Spleen (tissue), 11 donors: ENCODE measurements at regions not wholly inside any gene's neighbourhood (a gene's known extent, or its start where the extent isn't known, plus 50 kb on each side); places are given as distances from the start of the nearest gene placed in this dataset.
A peak's percentile ranks its signal among the peaks of the same experiment; 100 is the strongest.

ENCODE experiments used
- DNase-seq: peaks from one replicate; pipeline ENCODE4 v3.0.0-alpha.2; 2020
- H3K27ac ChIP-seq, 8 donors: fragments of 200-600 bp; sonication (generic) in 7 of 8; 1 replicate in 4 of 8; 2 replicates in 4 of 8; pipeline versions ENCODE4 v1.5.0 to v1.8.0; 2016 to 2021; ENCODE audit warnings: inconsistent platforms in 4 of 8, mild to moderate bottlenecking in 4 of 8, moderate library complexity in 1 of 8
- H3K27me3 ChIP-seq, 7 donors: fragments of 200-600 bp; sonication (generic) in 6 of 7; replicated peaks in 1 of 7; 1 replicate in 4 of 7; 2 replicates in 3 of 7; pipeline versions ENCODE4 v1.5.0 to v1.8.0; 2016 to 2021; ENCODE audit warnings: inconsistent platforms in 3 of 7, mild to moderate bottlenecking in 1 of 7
- H3K36me3 ChIP-seq, 6 donors: fragments of 200-600 bp; sonication (generic) in 5 of 6; 1 replicate in 4 of 6; 2 replicates in 2 of 6; pipeline versions ENCODE4 v1.5.0 to v1.8.0; 2016 to 2021; ENCODE audit warnings: inconsistent platforms in 2 of 6
- H3K4me1 ChIP-seq, 6 donors: fragments of 200-600 bp; sonication (generic) in 5 of 6; 1 replicate in 3 of 6; 2 replicates in 3 of 6; pipeline versions ENCODE4 v1.5.0 to v1.8.0; 2016 to 2021; ENCODE audit warnings: inconsistent platforms in 3 of 6
- H3K4me3 ChIP-seq, 8 donors: fragments of 200-600 bp; sonication (generic) in 7 of 8; 1 replicate in 4 of 8; 2 replicates in 4 of 8; pipeline versions ENCODE4 v1.5.0 to v1.8.0; 2016 to 2021; ENCODE audit warnings: inconsistent platforms in 4 of 8, mild to moderate bottlenecking in 4 of 8, moderate library complexity in 2 of 8
- H3K9me3 ChIP-seq, 8 donors: fragments of 200-600 bp; sonication (generic) in 7 of 8; 1 replicate in 4 of 8; 2 replicates in 4 of 8; pipeline versions ENCODE4 v1.5.0 to v1.8.0; 2016 to 2021; ENCODE audit warnings: inconsistent platforms in 4 of 8
- POLR2A ChIP-seq, 3 donors: fragments of 450-650 bp; IDR thresholded peaks; one replicate each; pipeline ENCODE4 v1.5.1; 2017; ENCODE audit warnings: antibody characterized with exemption in 3 of 3, mild to moderate bottlenecking in 1 of 3
- POLR2AphosphoS5 ChIP-seq, 3 donors: sonication (generic); formaldehyde crosslinking; IDR thresholded peaks; one replicate each; pipeline ENCODE4 v1.5.1; 2017; ENCODE audit warnings: antibody characterized with exemption in 3 of 3
- WGBS, 5 donors: extraction: QIAGEN DNeasy Blood & Tissue Kit in 3 of 5; methylation state at CpG; one replicate each; pipeline versions ENCODE4 v1.1.5 to v1.1.7; 2013 to 2018; 5-methylcytosine and 5-hydroxymethylcytosine counted together
- intact Hi-C: fragments of 100-400 bp; cut with DNase I; formaldehyde crosslinking; loops from one replicate; pipeline ENCODE4 v1.15.0; 2023; ENCODE audit warnings: low total_unique reads
- TF ChIP-seq, protein P1 (sequence below), 11 experiments: fragments of 200-600 bp in 7 of 11; fragments of 450-650 bp in 4 of 11; sonication (generic) in 4 of 11; IDR thresholded peaks in 8 of 11; conservative IDR thresholded peaks in 3 of 11; 1 replicate in 7 of 11; 2 replicates in 4 of 11; pipeline versions ENCODE4 v1.4.0 to v1.8.0; 2016 to 2021; ENCODE audit warnings: antibody characterized with exemption in 11 of 11, inconsistent platforms in 4 of 11, mild to moderate bottlenecking in 1 of 11
- donor health status: healthy with polysubstance abuse.
- donor health status: DM: no; HTN: no; CAD: no; lungs with moderate emphysema.
- donor health status: DM: no; HTN: no; CAD: no.
- donor health status: Bipolar disorder and iron deficiency.
- donor health status: healthy.
- donor health status: DM: no; HTN: no; CAD: no.
- donor health status: DM: yes; HTN: yes; CAD: no.

DNA sequence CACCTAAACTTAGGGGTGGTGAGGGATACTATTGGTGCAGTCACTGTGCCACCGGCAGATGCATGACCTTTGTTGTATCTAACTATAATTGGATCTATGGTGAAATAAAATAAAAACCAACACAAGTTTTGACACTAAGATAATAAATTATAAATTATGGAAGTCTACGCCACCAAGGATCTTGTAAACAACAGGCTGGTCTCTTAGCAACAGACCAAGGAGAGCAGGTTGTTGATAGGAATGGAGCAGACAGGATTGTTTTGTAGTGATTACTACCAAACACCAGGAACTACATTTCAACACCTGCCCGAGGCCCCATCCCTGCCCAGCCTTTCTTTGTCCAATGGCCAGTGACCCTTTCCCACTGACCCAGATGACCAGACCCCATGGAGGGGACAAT is 1178.0 kb downstream of the VRK1 start:
- Histone ChIP-seq H3K9me3 (no peaks in the 10 kb centered on the region), H3K4me3 (peak overlapping the region in 2 of 8 donors; percentile 2 to 15), H3K36me3 (no peaks in the 10 kb centered on the region), H3K4me1 (peaks cover 0 to 28% (median 4%) of the 10 kb centered on the region in 6 donors), H3K27ac (peak overlapping the region in 5 of 8 donors; percentile 32 to 83 (median 79)), H3K27me3 (no peaks in the 10 kb centered on the region)
- 77 to 85% (median 81%) methylated on average over 3 of the region's 3 CpGs for WGBS, 5 donors
- TF ChIP-seq POLR2A (IDR thresholded peaks at IDR 0.05) (no peak), POLR2AphosphoS5 (IDR thresholded peaks at IDR 0.05) (no peak)
- TF ChIP-seq, protein P1, sequence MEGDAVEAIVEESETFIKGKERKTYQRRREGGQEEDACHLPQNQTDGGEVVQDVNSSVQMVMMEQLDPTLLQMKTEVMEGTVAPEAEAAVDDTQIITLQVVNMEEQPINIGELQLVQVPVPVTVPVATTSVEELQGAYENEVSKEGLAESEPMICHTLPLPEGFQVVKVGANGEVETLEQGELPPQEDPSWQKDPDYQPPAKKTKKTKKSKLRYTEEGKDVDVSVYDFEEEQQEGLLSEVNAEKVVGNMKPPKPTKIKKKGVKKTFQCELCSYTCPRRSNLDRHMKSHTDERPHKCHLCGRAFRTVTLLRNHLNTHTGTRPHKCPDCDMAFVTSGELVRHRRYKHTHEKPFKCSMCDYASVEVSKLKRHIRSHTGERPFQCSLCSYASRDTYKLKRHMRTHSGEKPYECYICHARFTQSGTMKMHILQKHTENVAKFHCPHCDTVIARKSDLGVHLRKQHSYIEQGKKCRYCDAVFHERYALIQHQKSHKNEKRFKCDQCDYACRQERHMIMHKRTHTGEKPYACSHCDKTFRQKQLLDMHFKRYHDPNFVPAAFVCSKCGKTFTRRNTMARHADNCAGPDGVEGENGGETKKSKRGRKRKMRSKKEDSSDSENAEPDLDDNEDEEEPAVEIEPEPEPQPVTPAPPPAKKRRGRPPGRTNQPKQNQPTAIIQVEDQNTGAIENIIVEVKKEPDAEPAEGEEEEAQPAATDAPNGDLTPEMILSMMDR (IDR thresholded peaks at IDR 0.05 in 8 of 11, conservative IDR thresholded peaks at IDR 0.05 in 3 of 11): no peak
- no peak for DNase-seq
- intact Hi-C loops: no loop called here

DNA sequence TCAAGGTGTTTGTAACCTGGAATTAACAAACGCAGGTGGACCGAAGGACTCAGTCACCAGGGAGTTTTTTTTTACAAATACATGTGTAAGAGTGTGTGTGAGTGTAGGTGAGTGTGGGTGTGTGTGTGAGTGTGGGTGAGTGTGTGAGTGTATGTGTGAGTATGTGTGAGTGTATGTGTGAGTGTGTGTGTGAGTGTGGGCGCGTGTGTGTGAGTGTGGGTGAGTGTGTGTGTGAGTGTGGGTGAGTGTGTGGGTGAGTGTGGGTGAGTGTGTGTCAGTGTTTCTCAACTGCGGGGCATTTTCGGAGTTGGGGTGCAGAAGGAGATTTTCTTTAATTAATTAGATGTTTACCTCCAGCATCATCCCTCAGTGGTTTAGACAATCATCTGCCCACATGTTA is 1178.8 kb downstream of the VRK1 start:
- H3K4me1 ChIP-seq: peaks cover 0 to 28% (median 4%) of the 10 kb centered on the region in 6 donors
- WGBS, 5 donors: 69 to 88% (median 72%) methylated on average over 6 of the region's 6 CpGs
- peak overlapping the region in 7 of 8 donors; percentile 36 to 83 (median 77) for H3K27ac ChIP-seq
- H3K9me3 ChIP-seq: no peaks in the 10 kb centered on the region
- DNase-seq: no peak
- intact Hi-C loops: no loop called here
- H3K27me3 ChIP-seq: no peaks in the 10 kb centered on the region
- no peak for TF ChIP-seq POLR2A (IDR thresholded peaks at IDR 0.05)
- no peak for TF ChIP-seq POLR2AphosphoS5 (IDR thresholded peaks at IDR 0.05)
- TF ChIP-seq, protein P1 (IDR thresholded peaks at IDR 0.05 in 8 of 11, conservative IDR thresholded peaks at IDR 0.05 in 3 of 11): no peak
- no peaks in the 10 kb centered on the region for H3K36me3 ChIP-seq
- peak overlapping the region in 4 of 8 donors; percentile 2 to 58 (median 30) for H3K4me3 ChIP-seq

DNA sequence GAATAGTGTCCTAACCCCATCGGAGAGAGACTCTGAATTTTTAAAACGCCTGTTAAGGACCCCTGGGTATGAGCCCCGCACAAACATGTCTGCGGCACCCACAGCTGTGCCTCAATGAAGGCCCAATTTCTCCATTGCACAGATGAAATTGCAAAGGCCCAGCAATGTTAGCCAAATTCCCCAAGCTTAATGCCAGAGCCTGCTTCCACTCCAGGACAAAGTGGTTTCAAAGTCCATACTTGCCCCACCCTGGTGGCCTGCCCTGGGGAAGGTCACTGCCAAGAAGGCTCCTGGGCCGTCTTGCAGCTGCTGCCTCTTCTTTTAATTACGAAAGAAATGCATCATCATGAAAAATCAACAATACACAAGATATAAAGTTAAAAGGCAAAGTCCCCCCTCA is 1179.7 kb downstream of the VRK1 start:
- Histone ChIP-seq H3K9me3 (no peaks in the 10 kb centered on the region), H3K4me3 (peak overlapping the region in 7 of 8 donors; percentile 4 to 58 (median 25)), H3K27ac (peak overlapping the region; percentile 36 to 83 (median 74)), H3K27me3 (no peaks in the 10 kb centered on the region), H3K36me3 (no peaks in the 10 kb centered on the region), H3K4me1 (peaks cover 0 to 28% (median 4%) of the 10 kb centered on the region in 6 donors)
- TF ChIP-seq, protein P1 (IDR thresholded peaks at IDR 0.05 in 8 of 11, conservative IDR thresholded peaks at IDR 0.05 in 3 of 11): no peak
- TF ChIP-seq POLR2A (IDR thresholded peaks at IDR 0.05): no peak
- no peak for TF ChIP-seq POLR2AphosphoS5 (IDR thresholded peaks at IDR 0.05)
- DNase-seq: no peak
- 67 to 88% (median 76%) methylated on average over 6 of the region's 6 CpGs for WGBS, 5 donors
- intact Hi-C loops: no loop called here

DNA sequence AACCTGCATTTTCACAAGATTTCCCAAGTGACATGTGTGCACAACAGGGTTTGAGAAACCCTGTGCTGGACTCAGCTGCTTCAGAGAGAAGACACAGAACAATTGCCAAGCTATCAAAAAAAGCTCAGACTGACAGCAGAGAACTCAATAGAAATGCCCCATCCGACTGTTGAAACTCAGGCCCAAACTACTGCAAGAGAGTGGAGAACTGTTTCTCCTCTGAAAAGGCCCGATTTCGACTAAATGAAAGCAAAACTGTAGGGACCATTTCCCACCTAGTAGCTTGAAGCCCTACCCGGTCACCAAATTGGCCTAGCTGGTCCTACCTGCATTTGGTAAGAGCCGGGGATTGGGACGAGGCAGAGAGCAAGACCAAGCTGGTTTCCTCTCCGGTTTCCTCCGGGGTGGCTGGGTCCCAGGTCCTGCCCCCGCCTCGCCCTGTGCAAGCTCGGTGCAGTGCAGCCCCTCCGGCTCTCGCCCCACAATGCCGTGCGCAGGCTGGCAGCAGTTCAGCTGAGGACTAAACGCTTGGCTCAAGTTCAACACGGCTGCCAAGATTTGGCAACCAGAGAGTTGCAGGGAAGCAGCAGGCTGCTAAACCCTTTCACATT is 1180.6 kb downstream of the VRK1 start:
- Histone ChIP-seq H3K9me3 (no peaks in the 10 kb centered on the region), H3K4me1 (peaks cover 0 to 28% (median 4%) of the 10 kb centered on the region in 6 donors), H3K27ac (peak overlapping the region; percentile 44 to 83 (median 74)), H3K36me3 (no peaks in the 10 kb centered on the region), H3K4me3 (peak overlapping the region; percentile 5 to 58 (median 25)), H3K27me3 (no peaks in the 10 kb centered on the region)
- intact Hi-C loops: no loop called here
- TF ChIP-seq, protein P1 (IDR thresholded peaks at IDR 0.05 in 8 of 11, conservative IDR thresholded peaks at IDR 0.05 in 3 of 11): no peak
- peak; percentile 65 to 85 (median 76) for TF ChIP-seq POLR2AphosphoS5 (IDR thresholded peaks at IDR 0.05)
- WGBS, 5 donors: 38 to 71% (median 65%) methylated on average over 14 to 17 of the region's 17 CpGs
- peak; percentile 90 for DNase-seq
